OCI-LY1 (cell line): ENCODE measurements at regions not wholly inside any gene's neighbourhood (a gene's known extent, or its start where the extent isn't known, plus 50 kb on each side); places are given as distances from the start of the nearest gene placed in this dataset.

Experiments
- H2AFZ ChIP-seq: fragments of 200-600 bp; sonication (generic), shearing (Covaris generic); 2 replicates; pipeline ENCODE4 v1.6.0; 2014; ENCODE audit warnings: antibody characterized with exemption, mild to moderate bottlenecking, low read length
- H3F3A ChIP-seq: fragments of 200-600 bp; sonication (generic), shearing (Covaris generic); 2 replicates; pipeline ENCODE4 v1.6.0; 2014; ENCODE audit warnings: mild to moderate bottlenecking, antibody characterized with exemption, low read length, moderate library complexity; ENCODE audit not compliant: insufficient read depth
- H3K27ac ChIP-seq: fragments of 200-600 bp; sonication (generic); 2 replicates; pipeline ENCODE4 v1.5.1; 2014; ENCODE audit warnings: low read length, mixed run types, mild to moderate bottlenecking, low read depth; ENCODE audit not compliant: poor library complexity, severe bottlenecking
- H3K27me3 ChIP-seq: fragments of 200-600 bp; sonication (generic); 2 replicates; pipeline ENCODE4 v1.6.0; 2014; ENCODE audit warnings: antibody characterized with exemption, mild to moderate bottlenecking, low read length, moderate library complexity; ENCODE audit not compliant: insufficient read depth
- H3K36me3 ChIP-seq: fragments of 200-600 bp; sonication (generic); 2 replicates; pipeline ENCODE4 v1.6.1; 2014; ENCODE audit warnings: mild to moderate bottlenecking, antibody characterized with exemption, low read length, moderate library complexity, mixed read lengths; ENCODE audit not compliant: insufficient read depth
- H3K4me1 ChIP-seq: fragments of 200-600 bp; sonication (generic); 2 replicates; pipeline ENCODE4 v1.5.1; 2014; ENCODE audit warnings: mild to moderate bottlenecking, low read length, moderate library complexity; ENCODE audit not compliant: insufficient read depth, severe bottlenecking
- H3K4me2 ChIP-seq: fragments of 200-600 bp; sonication (generic), shearing (Covaris generic); 2 replicates; pipeline ENCODE4 v1.6.1; 2014; ENCODE audit warnings: low read length
- H3K4me3 ChIP-seq: fragments of 200-600 bp; sonication (generic); 2 replicates; pipeline ENCODE4 v1.5.1; 2014; ENCODE audit warnings: low read length, low read depth, mild to moderate bottlenecking, mixed read lengths; ENCODE audit not compliant: poor library complexity, severe bottlenecking
- H3K79me2 ChIP-seq: fragments of 200-600 bp; shearing (Covaris generic); 2 replicates; pipeline ENCODE4 v1.6.1; 2016; ENCODE audit warnings: mixed run types, low read length, mixed read lengths; ENCODE audit not compliant: insufficient read depth
- H3K9ac ChIP-seq: fragments of 200-600 bp; sonication (generic), shearing (Covaris generic); 2 replicates; pipeline ENCODE4 v1.6.1; 2014; ENCODE audit warnings: mild to moderate bottlenecking, low read length, mixed read lengths
- H3K9me2 ChIP-seq: fragments of 200-600 bp; sonication (generic), shearing (Covaris generic); 2 replicates; pipeline ENCODE4 v1.6.1; 2014; ENCODE audit warnings: low read depth, mild to moderate bottlenecking, low read length, mixed read lengths
- H3K9me3 ChIP-seq: fragments of 200-600 bp; shearing (Covaris generic); 2 replicates; pipeline ENCODE4 v1.6.1; 2014; ENCODE audit warnings: low read length, mixed read lengths
- H4K20me1 ChIP-seq: fragments of 200-600 bp; sonication (generic), shearing (Covaris generic); 2 replicates; pipeline ENCODE4 v1.6.0; 2016; ENCODE audit warnings: mild to moderate bottlenecking, low read length; ENCODE audit not compliant: insufficient read depth
- EZH2 ChIP-seq: fragments of 200-600 bp; sonication (generic), shearing (Covaris generic); IDR thresholded peaks from 2 replicates; pipeline ENCODE4 v1.8.0; 2017; ENCODE audit warnings: borderline replicate concordance, mixed run types, mild to moderate bottlenecking, antibody characterized with exemption, low read length, moderate library complexity, mixed read lengths
- TF ChIP-seq, protein P1 (sequence below): fragments of 200-600 bp; sonication (generic), shearing (Covaris generic); IDR thresholded peaks from 2 replicates; pipeline ENCODE4 v1.5.1; 2017; ENCODE audit warnings: mild to moderate bottlenecking, antibody characterized with exemption, low read length, moderate library complexity, mixed read lengths

DNA sequence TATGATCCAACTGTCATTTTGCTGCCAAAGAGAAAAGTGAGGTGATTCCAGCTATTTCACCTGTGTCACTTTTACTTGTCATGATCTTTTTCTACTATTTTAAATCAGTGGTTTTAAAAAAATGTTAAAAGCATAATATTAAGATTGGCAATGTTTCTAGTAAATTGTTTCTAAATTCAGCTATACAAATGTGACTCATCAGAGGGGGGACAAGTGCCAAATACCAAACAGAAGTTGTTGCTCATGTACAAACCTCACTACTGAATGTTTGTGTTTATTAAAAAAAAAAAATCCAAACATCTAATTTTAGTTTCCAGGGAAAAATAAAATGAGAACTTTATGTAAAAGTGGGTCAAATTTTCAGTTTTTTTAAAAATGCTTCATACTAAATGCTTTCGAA, 346.2 kb upstream of the SNX7 start:
- H3K4me1 ChIP-seq: no peaks in the 10 kb centered on the region
- TF ChIP-seq EZH2: no peak
- TF ChIP-seq, protein P1, sequence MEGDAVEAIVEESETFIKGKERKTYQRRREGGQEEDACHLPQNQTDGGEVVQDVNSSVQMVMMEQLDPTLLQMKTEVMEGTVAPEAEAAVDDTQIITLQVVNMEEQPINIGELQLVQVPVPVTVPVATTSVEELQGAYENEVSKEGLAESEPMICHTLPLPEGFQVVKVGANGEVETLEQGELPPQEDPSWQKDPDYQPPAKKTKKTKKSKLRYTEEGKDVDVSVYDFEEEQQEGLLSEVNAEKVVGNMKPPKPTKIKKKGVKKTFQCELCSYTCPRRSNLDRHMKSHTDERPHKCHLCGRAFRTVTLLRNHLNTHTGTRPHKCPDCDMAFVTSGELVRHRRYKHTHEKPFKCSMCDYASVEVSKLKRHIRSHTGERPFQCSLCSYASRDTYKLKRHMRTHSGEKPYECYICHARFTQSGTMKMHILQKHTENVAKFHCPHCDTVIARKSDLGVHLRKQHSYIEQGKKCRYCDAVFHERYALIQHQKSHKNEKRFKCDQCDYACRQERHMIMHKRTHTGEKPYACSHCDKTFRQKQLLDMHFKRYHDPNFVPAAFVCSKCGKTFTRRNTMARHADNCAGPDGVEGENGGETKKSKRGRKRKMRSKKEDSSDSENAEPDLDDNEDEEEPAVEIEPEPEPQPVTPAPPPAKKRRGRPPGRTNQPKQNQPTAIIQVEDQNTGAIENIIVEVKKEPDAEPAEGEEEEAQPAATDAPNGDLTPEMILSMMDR: no peak
- no peak overlapping the region for H3K27ac ChIP-seq
- H3K4me2 ChIP-seq: no peak overlapping the region
- no peak overlapping the region for H3K9ac ChIP-seq
- H3K9me3 ChIP-seq: no peaks in the 10 kb centered on the region
- no peaks in the 10 kb centered on the region for H4K20me1 ChIP-seq
- no peaks in the 10 kb centered on the region for H3K79me2 ChIP-seq
- H2AFZ ChIP-seq: no peak overlapping the region
- H3F3A ChIP-seq: no peaks in the 10 kb centered on the region
- H3K27me3 ChIP-seq: no peaks in the 10 kb centered on the region
- H3K9me2 ChIP-seq: no peaks in the 10 kb centered on the region
- no peaks in the 10 kb centered on the region for H3K36me3 ChIP-seq
- no peak overlapping the region for H3K4me3 ChIP-seq

DNA sequence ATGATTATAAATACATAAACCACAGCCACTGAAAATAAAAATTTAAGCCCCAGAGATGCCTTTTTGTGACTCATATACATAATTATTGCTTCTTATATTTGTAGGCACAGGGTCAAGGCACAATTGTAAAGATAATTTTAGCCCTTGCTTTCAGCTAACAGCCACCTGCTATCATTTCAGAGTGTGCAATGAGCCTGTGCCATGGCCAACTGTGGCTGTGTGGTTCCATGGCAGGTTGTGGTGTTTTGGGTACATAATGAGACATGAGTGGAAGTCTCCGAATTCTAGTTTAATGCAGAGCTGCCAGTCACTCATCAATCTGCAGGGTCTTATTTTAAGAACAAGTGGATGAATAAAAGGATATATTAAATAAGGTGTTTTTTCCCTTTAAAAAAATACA, 346.9 kb upstream of the SNX7 start:
- Histone ChIP-seq H4K20me1 (no peaks in the 10 kb centered on the region), H3K9me3 (no peaks in the 10 kb centered on the region), H3K9me2 (no peaks in the 10 kb centered on the region), H3K79me2 (no peaks in the 10 kb centered on the region), H3K36me3 (no peaks in the 10 kb centered on the region), H3K4me3 (no peak overlapping the region), H3K27ac (no peak overlapping the region), H3K9ac (no peak overlapping the region), H3F3A (no peaks in the 10 kb centered on the region), H3K4me1 (no peaks in the 10 kb centered on the region), H3K27me3 (no peaks in the 10 kb centered on the region), H3K4me2 (no peak overlapping the region), H2AFZ (no peak overlapping the region)
- TF ChIP-seq, protein P1: no peak
- TF ChIP-seq EZH2: no peak

- Histone ChIP-seq H2AFZ (no peak overlapping the region), H3K27me3 (no peaks in the 10 kb centered on the region), H3K9me2 (no peaks in the 10 kb centered on the region), H3K4me3 (no peak overlapping the region), H3K4me2 (no peak overlapping the region), H4K20me1 (no peaks in the 10 kb centered on the region), H3K9ac (no peak overlapping the region), H3K4me1 (no peaks in the 10 kb centered on the region), H3K79me2 (no peaks in the 10 kb centered on the region), H3K36me3 (no peaks in the 10 kb centered on the region), H3F3A (no peaks in the 10 kb centered on the region), H3K9me3 (no peaks in the 10 kb centered on the region), H3K27ac (no peak overlapping the region)
- TF ChIP-seq, protein P1: no peak
Observed at GRCh38 chr1:98306517-98307089, 354.9 kb upstream of the SNX7 start.
